ENCODE measurements at regions not wholly inside any gene's neighbourhood (a gene's known extent, or its start where the extent isn't known, plus 50 kb on each side); places are given as distances from the start of the nearest gene placed in this dataset.

GRCh38 chr10:107701943-107702342, 537.4 kb upstream of the SORCS1 start:
- H3K4me1 Mint-ChIP-seq: no peaks in the 10 kb centered on the region

GRCh38 chr10:107692072-107692471, 527.6 kb upstream of the SORCS1 start:
- peaks cover 0 to 6% (median 0%) of the 10 kb centered on the region in 7 donors for H3K9me3 Mint-ChIP-seq

More at GRCh38 chr10:107701943-107702342, 537.4 kb upstream of the SORCS1 start:
- ATAC-seq (ENCODE audit: low read depth in 2 of 2): no peak
- no peak for DNase-seq
- no peaks in the 10 kb centered on the region for H3K36me3 Mint-ChIP-seq
- H3K27ac Mint-ChIP-seq: no peak overlapping the region
- H3K9me3 Mint-ChIP-seq: peaks cover 0 to 4% (median 0%) of the 10 kb centered on the region in 7 donors
- no peaks in the 10 kb centered on the region for H3K27me3 Mint-ChIP-seq
- no peak overlapping the region for H3K4me3 Mint-ChIP-seq

GRCh38 chr10:107689323-107689722, 524.8 kb upstream of the SORCS1 start:
- H3K27me3 Mint-ChIP-seq: no peaks in the 10 kb centered on the region
- peak overlapping the region in 1 of 6 donors; percentile 4 for H3K27ac Mint-ChIP-seq
- ATAC-seq (ENCODE audit: low read depth in 2 of 2) (no peak), DNase-seq (no peak)
- H3K4me3 Mint-ChIP-seq: peak overlapping the region in 7 of 8 donors; percentile 13 to 82 (median 37)
- H3K36me3 Mint-ChIP-seq: no peaks in the 10 kb centered on the region
- peaks cover 0 to 10% (median 1%) of the 10 kb centered on the region in 7 donors for H3K9me3 Mint-ChIP-seq
- peaks cover 0 to 15% (median 13%) of the 10 kb centered on the region in 3 donors for H3K4me1 Mint-ChIP-seq

More at GRCh38 chr10:107692072-107692471, 527.6 kb upstream of the SORCS1 start:
- Mint-ChIP-seq H3K4me3 (no peak overlapping the region), H3K27ac (no peak overlapping the region), H3K36me3 (no peaks in the 10 kb centered on the region), H3K4me1 (peaks cover 0 to 8% (median 0%) of the 10 kb centered on the region in 3 donors), H3K27me3 (no peaks in the 10 kb centered on the region)
- ATAC-seq (ENCODE audit: low read depth in 2 of 2) (peak in 1 of 2 donors; percentile 25), DNase-seq (no peak)

GRCh38 chr10:107687701-107688100, 523.2 kb upstream of the SORCS1 start:
- peaks cover 0 to 10% (median 0%) of the 10 kb centered on the region in 7 donors for H3K9me3 Mint-ChIP-seq
- H3K36me3 Mint-ChIP-seq: no peaks in the 10 kb centered on the region
- no peak overlapping the region for H3K4me3 Mint-ChIP-seq
- no peaks in the 10 kb centered on the region for H3K27me3 Mint-ChIP-seq
- H3K4me1 Mint-ChIP-seq: peaks cover 0 to 15% (median 13%) of the 10 kb centered on the region in 3 donors
- ATAC-seq (ENCODE audit: low read depth in 2 of 2) (no peak), DNase-seq (no peak)
- H3K27ac Mint-ChIP-seq: no peak overlapping the region

- Mint-ChIP-seq H3K27ac (peak overlapping the region in 4 of 6 donors; percentile 1 to 90 (median 24)), H3K4me1 (peaks cover 0 to 15% (median 13%) of the 10 kb centered on the region in 3 donors), H3K36me3 (no peaks in the 10 kb centered on the region), H3K4me3 (peak overlapping the region in 4 of 8 donors; percentile 19 to 30 (median 22)), H3K9me3 (peaks cover 0 to 7% (median 0%) of the 10 kb centered on the region in 7 donors), H3K27me3 (no peaks in the 10 kb centered on the region)
- DNase-seq (peak; percentile 29), ATAC-seq (ENCODE audit: low read depth in 2 of 2) (peak; percentile 89 to 97)
These were observed 521.6 kb upstream of the SORCS1 start for GRCh38 chr10:107686095-107686494.

- peaks cover 0 to 4% (median 0%) of the 10 kb centered on the region in 7 donors for H3K9me3 Mint-ChIP-seq
- H3K4me3 Mint-ChIP-seq: no peak overlapping the region
- no peak overlapping the region for H3K27ac Mint-ChIP-seq
- DNase-seq: no peak
- ATAC-seq (ENCODE audit: low read depth in 2 of 2): no peak
- no peaks in the 10 kb centered on the region for H3K27me3 Mint-ChIP-seq
- H3K36me3 Mint-ChIP-seq: no peaks in the 10 kb centered on the region
- no peaks in the 10 kb centered on the region for H3K4me1 Mint-ChIP-seq
These were observed 507.5 kb upstream of the SORCS1 start for GRCh38 chr10:107671960-107672359.

- DNase-seq: no peak
- Mint-ChIP-seq H3K4me1 (no peaks in the 10 kb centered on the region), H3K9me3 (peaks cover 0 to 5% (median 2%) of the 10 kb centered on the region in 7 donors), H3K4me3 (no peak overlapping the region), H3K36me3 (no peaks in the 10 kb centered on the region), H3K27ac (peak overlapping the region in 1 of 6 donors; percentile 50), H3K27me3 (no peaks in the 10 kb centered on the region)
- ATAC-seq (ENCODE audit: low read depth in 2 of 2): no peak
These were observed 501.7 kb upstream of the SORCS1 start for GRCh38 chr10:107666214-107666613.

GRCh38 chr10:107665459-107665858, 501.0 kb upstream of the SORCS1 start:
- no peaks in the 10 kb centered on the region for H3K36me3 Mint-ChIP-seq
- H3K4me3 Mint-ChIP-seq: no peak overlapping the region
- H3K4me1 Mint-ChIP-seq: no peaks in the 10 kb centered on the region
- H3K27me3 Mint-ChIP-seq: no peaks in the 10 kb centered on the region
- H3K9me3 Mint-ChIP-seq: peaks cover 0 to 5% (median 2%) of the 10 kb centered on the region in 7 donors
- H3K27ac Mint-ChIP-seq: no peak overlapping the region
- DNase-seq (no peak), ATAC-seq (ENCODE audit: low read depth in 2 of 2) (no peak)

GRCh38 chr10:107657851-107658250, 493.3 kb upstream of the SORCS1 start:
- ATAC-seq (ENCODE audit: low read depth in 2 of 2) (no peak), DNase-seq (no peak)
- H3K27me3 Mint-ChIP-seq: no peaks in the 10 kb centered on the region
- no peak overlapping the region for H3K4me3 Mint-ChIP-seq
- peaks cover 6 to 12% (median 9%) of the 10 kb centered on the region in 3 donors for H3K4me1 Mint-ChIP-seq
- H3K9me3 Mint-ChIP-seq: peaks cover 0 to 3% (median 0%) of the 10 kb centered on the region in 7 donors
- H3K36me3 Mint-ChIP-seq: no peaks in the 10 kb centered on the region
- H3K27ac Mint-ChIP-seq: no peak overlapping the region

GRCh38 chr10:107656932-107657331, 492.4 kb upstream of the SORCS1 start:
- Mint-ChIP-seq H3K27ac (no peak overlapping the region), H3K27me3 (no peaks in the 10 kb centered on the region), H3K36me3 (no peaks in the 10 kb centered on the region), H3K9me3 (peaks cover 0 to 3% (median 0%) of the 10 kb centered on the region in 7 donors), H3K4me1 (peaks cover 6 to 15% (median 9%) of the 10 kb centered on the region in 3 donors), H3K4me3 (no peak overlapping the region)
- no peak for ATAC-seq (ENCODE audit: low read depth in 2 of 2)
- DNase-seq: no peak

GRCh38 chr10:107653832-107654287, 489.4 kb upstream of the SORCS1 start:
- ATAC-seq (ENCODE audit: low read depth in 2 of 2) (peak; percentile 48 to 77), DNase-seq (peak; percentile 11)
- peaks cover 0 to 3% (median 0%) of the 10 kb centered on the region in 7 donors for H3K9me3 Mint-ChIP-seq
- H3K4me3 Mint-ChIP-seq: peak overlapping the region; percentile 2 to 83 (median 67)
- no peaks in the 10 kb centered on the region for H3K36me3 Mint-ChIP-seq
- no peaks in the 10 kb centered on the region for H3K27me3 Mint-ChIP-seq
- peaks cover 6 to 15% (median 9%) of the 10 kb centered on the region in 3 donors for H3K4me1 Mint-ChIP-seq
- peak overlapping the region in 5 of 6 donors; percentile 51 to 78 (median 74) for H3K27ac Mint-ChIP-seq

GRCh38 chr10:107650939-107651338, 486.4 kb upstream of the SORCS1 start:
- Mint-ChIP-seq H3K27me3 (no peaks in the 10 kb centered on the region), H3K4me1 (peaks cover 5 to 15% (median 6%) of the 10 kb centered on the region in 3 donors), H3K27ac (no peak overlapping the region), H3K9me3 (peaks cover 0 to 3% (median 0%) of the 10 kb centered on the region in 7 donors), H3K4me3 (no peak overlapping the region), H3K36me3 (no peaks in the 10 kb centered on the region)
- no peak for ATAC-seq (ENCODE audit: low read depth in 2 of 2)
- DNase-seq: no peak

- no peak for DNase-seq
- ATAC-seq (ENCODE audit: low read depth in 2 of 2): no peak
- Mint-ChIP-seq H3K27ac (no peak overlapping the region), H3K27me3 (no peaks in the 10 kb centered on the region), H3K4me3 (no peak overlapping the region), H3K4me1 (peaks cover 5 to 12% (median 6%) of the 10 kb centered on the region in 3 donors), H3K9me3 (peaks cover 0 to 2% (median 0%) of the 10 kb centered on the region in 7 donors), H3K36me3 (no peaks in the 10 kb centered on the region)
These were observed 484.7 kb upstream of the SORCS1 start for GRCh38 chr10:107649249-107649648.

- Mint-ChIP-seq H3K4me3 (no peak overlapping the region), H3K4me1 (no peaks in the 10 kb centered on the region), H3K27ac (no peak overlapping the region), H3K36me3 (no peaks in the 10 kb centered on the region), H3K9me3 (peaks cover 0 to 8% (median 0%) of the 10 kb centered on the region in 7 donors), H3K27me3 (no peaks in the 10 kb centered on the region)
- no peak for DNase-seq
- no peak for ATAC-seq (ENCODE audit: low read depth in 2 of 2)
These were observed 483.0 kb upstream of the SORCS1 start for GRCh38 chr10:107647462-107647861.

All from naive B cell (primary cell).